ENCODE measurements at regions not wholly inside any gene's neighbourhood (a gene's known extent, or its start where the extent isn't known, plus 50 kb on each side); places are given as distances from the start of the nearest gene placed in this dataset.
A peak's percentile ranks its signal among the peaks of the same experiment; 100 is the strongest.

- Mint-ChIP-seq H3K36me3 (no peaks in the 10 kb centered on the region), H3K4me1 (peaks cover 21% of the 10 kb centered on the region), H3K27ac (peak overlapping the region; percentile 73), H3K9me3 (peaks cover 1% of the 10 kb centered on the region), H3K27me3 (peaks cover 28% of the 10 kb centered on the region), H3K4me3 (peak overlapping the region; percentile 9)
- DNase-seq: peak; percentile 9
Measured at GRCh38 chr11:109970516-109971183, 122.5 kb upstream of the ZC3H12C start.

GRCh38 chr11:109971184-109971523, 122.0 kb upstream of the ZC3H12C start:
- no peak for DNase-seq
- peak overlapping the region; percentile 9 for H3K4me3 Mint-ChIP-seq
- H3K27ac Mint-ChIP-seq: peak overlapping the region; percentile 73
- H3K36me3 Mint-ChIP-seq: no peaks in the 10 kb centered on the region
- H3K27me3 Mint-ChIP-seq: peaks cover 28% of the 10 kb centered on the region
- peaks cover 1% of the 10 kb centered on the region for H3K9me3 Mint-ChIP-seq
- peaks cover 21% of the 10 kb centered on the region for H3K4me1 Mint-ChIP-seq

- Mint-ChIP-seq H3K27ac (no peak overlapping the region), H3K36me3 (no peaks in the 10 kb centered on the region), H3K4me1 (peaks cover 21% of the 10 kb centered on the region), H3K4me3 (no peak overlapping the region), H3K9me3 (peaks cover 1% of the 10 kb centered on the region), H3K27me3 (peaks cover 28% of the 10 kb centered on the region)
- DNase-seq: no peak
Measured at GRCh38 chr11:109972181-109972715, 120.9 kb upstream of the ZC3H12C start.

- no peaks in the 10 kb centered on the region for H3K36me3 Mint-ChIP-seq
- DNase-seq: no peak
- peaks cover 21% of the 10 kb centered on the region for H3K4me1 Mint-ChIP-seq
- H3K27ac Mint-ChIP-seq: no peak overlapping the region
- H3K4me3 Mint-ChIP-seq: no peak overlapping the region
- H3K9me3 Mint-ChIP-seq: peaks cover 1% of the 10 kb centered on the region
- H3K27me3 Mint-ChIP-seq: peaks cover 28% of the 10 kb centered on the region
Measured at GRCh38 chr11:109972939-109973338, 120.3 kb upstream of the ZC3H12C start.

- H3K36me3 Mint-ChIP-seq: no peaks in the 10 kb centered on the region
- H3K4me1 Mint-ChIP-seq: peaks cover 21% of the 10 kb centered on the region
- H3K27me3 Mint-ChIP-seq: peaks cover 28% of the 10 kb centered on the region
- no peak overlapping the region for H3K4me3 Mint-ChIP-seq
- peaks cover 1% of the 10 kb centered on the region for H3K9me3 Mint-ChIP-seq
- DNase-seq: no peak
- no peak overlapping the region for H3K27ac Mint-ChIP-seq
Measured at GRCh38 chr11:109973486-109973885, 119.7 kb upstream of the ZC3H12C start.

- H3K27ac Mint-ChIP-seq: no peak overlapping the region
- peaks cover 21% of the 10 kb centered on the region for H3K4me1 Mint-ChIP-seq
- no peaks in the 10 kb centered on the region for H3K36me3 Mint-ChIP-seq
- no peak overlapping the region for H3K4me3 Mint-ChIP-seq
- peaks cover 31% of the 10 kb centered on the region for H3K27me3 Mint-ChIP-seq
- no peaks in the 10 kb centered on the region for H3K9me3 Mint-ChIP-seq
- no peak for DNase-seq
Measured at GRCh38 chr11:109974523-109974922, 118.7 kb upstream of the ZC3H12C start.

GRCh38 chr11:109978895-109979294, 114.3 kb upstream of the ZC3H12C start:
- Mint-ChIP-seq H3K36me3 (no peaks in the 10 kb centered on the region), H3K4me1 (no peaks in the 10 kb centered on the region), H3K4me3 (no peak overlapping the region), H3K27ac (no peak overlapping the region), H3K9me3 (no peaks in the 10 kb centered on the region), H3K27me3 (peaks cover 26% of the 10 kb centered on the region)
- no peak for DNase-seq

GRCh38 chr11:109981031-109981636, 112.1 kb upstream of the ZC3H12C start:
- Mint-ChIP-seq H3K4me3 (no peak overlapping the region), H3K27ac (no peak overlapping the region), H3K36me3 (no peaks in the 10 kb centered on the region), H3K27me3 (peaks cover 13% of the 10 kb centered on the region), H3K9me3 (peaks cover 2% of the 10 kb centered on the region), H3K4me1 (peaks cover 2% of the 10 kb centered on the region)
- DNase-seq: no peak

GRCh38 chr11:109983358-109983757, 109.8 kb upstream of the ZC3H12C start:
- Mint-ChIP-seq H3K4me3 (no peak overlapping the region), H3K27me3 (peaks cover 13% of the 10 kb centered on the region), H3K4me1 (peaks cover 2% of the 10 kb centered on the region), H3K9me3 (peaks cover 2% of the 10 kb centered on the region), H3K36me3 (no peaks in the 10 kb centered on the region), H3K27ac (no peak overlapping the region)
- no peak for DNase-seq

- H3K4me3 Mint-ChIP-seq: no peak overlapping the region
- H3K36me3 Mint-ChIP-seq: no peaks in the 10 kb centered on the region
- H3K27ac Mint-ChIP-seq: no peak overlapping the region
- DNase-seq: no peak
- H3K9me3 Mint-ChIP-seq: peaks cover 2% of the 10 kb centered on the region
- peaks cover 2% of the 10 kb centered on the region for H3K4me1 Mint-ChIP-seq
- peaks cover 3% of the 10 kb centered on the region for H3K27me3 Mint-ChIP-seq
Measured at GRCh38 chr11:109984634-109985289, 108.4 kb upstream of the ZC3H12C start.

- no peak for DNase-seq
- Mint-ChIP-seq H3K27me3 (peaks cover 3% of the 10 kb centered on the region), H3K9me3 (peaks cover 2% of the 10 kb centered on the region), H3K27ac (no peak overlapping the region), H3K4me1 (peaks cover 2% of the 10 kb centered on the region), H3K36me3 (no peaks in the 10 kb centered on the region), H3K4me3 (no peak overlapping the region)
Measured at GRCh38 chr11:109986488-109986887, 106.7 kb upstream of the ZC3H12C start.

GRCh38 chr11:109991835-109992234, 101.4 kb upstream of the ZC3H12C start:
- no peak overlapping the region for H3K27ac Mint-ChIP-seq
- H3K27me3 Mint-ChIP-seq: peaks cover 4% of the 10 kb centered on the region
- no peaks in the 10 kb centered on the region for H3K9me3 Mint-ChIP-seq
- no peaks in the 10 kb centered on the region for H3K36me3 Mint-ChIP-seq
- DNase-seq: no peak
- H3K4me3 Mint-ChIP-seq: no peak overlapping the region
- H3K4me1 Mint-ChIP-seq: no peaks in the 10 kb centered on the region

GRCh38 chr11:109993786-109994185, 99.4 kb upstream of the ZC3H12C start:
- Mint-ChIP-seq H3K9me3 (no peaks in the 10 kb centered on the region), H3K36me3 (no peaks in the 10 kb centered on the region), H3K27ac (no peak overlapping the region)

GRCh38 chr11:109994907-109995306, 98.3 kb upstream of the ZC3H12C start:
- Mint-ChIP-seq H3K27ac (no peak overlapping the region), H3K4me3 (no peak overlapping the region), H3K27me3 (peaks cover 4% of the 10 kb centered on the region), H3K36me3 (no peaks in the 10 kb centered on the region), H3K4me1 (no peaks in the 10 kb centered on the region), H3K9me3 (no peaks in the 10 kb centered on the region)
- DNase-seq: no peak

More at GRCh38 chr11:109993786-109994185, 99.4 kb upstream of the ZC3H12C start:
- Mint-ChIP-seq H3K4me1 (no peaks in the 10 kb centered on the region), H3K27me3 (peaks cover 4% of the 10 kb centered on the region), H3K4me3 (no peak overlapping the region)
- DNase-seq: no peak

GRCh38 chr11:109996060-109996459, 97.1 kb upstream of the ZC3H12C start:
- no peak for DNase-seq
- H3K36me3 Mint-ChIP-seq: no peaks in the 10 kb centered on the region
- H3K27ac Mint-ChIP-seq: no peak overlapping the region
- peaks cover 4% of the 10 kb centered on the region for H3K27me3 Mint-ChIP-seq
- H3K4me1 Mint-ChIP-seq: no peaks in the 10 kb centered on the region
- H3K4me3 Mint-ChIP-seq: no peak overlapping the region
- no peaks in the 10 kb centered on the region for H3K9me3 Mint-ChIP-seq
